ENCODE measurements at regions not wholly inside any gene's neighbourhood (a gene's known extent, or its start where the extent isn't known, plus 50 kb on each side); places are given as distances from the start of the nearest gene placed in this dataset.

- TF ChIP-seq EZH2 (IDR thresholded peaks at IDR 0.05; ENCODE audit: borderline replicate concordance, low read length) = no peak
- TF ChIP-seq, protein P1, sequence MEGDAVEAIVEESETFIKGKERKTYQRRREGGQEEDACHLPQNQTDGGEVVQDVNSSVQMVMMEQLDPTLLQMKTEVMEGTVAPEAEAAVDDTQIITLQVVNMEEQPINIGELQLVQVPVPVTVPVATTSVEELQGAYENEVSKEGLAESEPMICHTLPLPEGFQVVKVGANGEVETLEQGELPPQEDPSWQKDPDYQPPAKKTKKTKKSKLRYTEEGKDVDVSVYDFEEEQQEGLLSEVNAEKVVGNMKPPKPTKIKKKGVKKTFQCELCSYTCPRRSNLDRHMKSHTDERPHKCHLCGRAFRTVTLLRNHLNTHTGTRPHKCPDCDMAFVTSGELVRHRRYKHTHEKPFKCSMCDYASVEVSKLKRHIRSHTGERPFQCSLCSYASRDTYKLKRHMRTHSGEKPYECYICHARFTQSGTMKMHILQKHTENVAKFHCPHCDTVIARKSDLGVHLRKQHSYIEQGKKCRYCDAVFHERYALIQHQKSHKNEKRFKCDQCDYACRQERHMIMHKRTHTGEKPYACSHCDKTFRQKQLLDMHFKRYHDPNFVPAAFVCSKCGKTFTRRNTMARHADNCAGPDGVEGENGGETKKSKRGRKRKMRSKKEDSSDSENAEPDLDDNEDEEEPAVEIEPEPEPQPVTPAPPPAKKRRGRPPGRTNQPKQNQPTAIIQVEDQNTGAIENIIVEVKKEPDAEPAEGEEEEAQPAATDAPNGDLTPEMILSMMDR (IDR thresholded peaks at IDR 0.05; ENCODE audit: low read length) = no peak
Observed at GRCh38 chr10:128774979-128775378, 648.8 kb upstream of the MKI67 start.
